ENCODE measurements at regions not wholly inside any gene's neighbourhood (a gene's known extent, or its start where the extent isn't known, plus 50 kb on each side); places are given as distances from the start of the nearest gene placed in this dataset.

GRCh38 chr5:144742361-144742760, 571.7 kb downstream of the KCTD16 start:
- Histone ChIP-seq H3K4me3 (ENCODE audit: low read length) (no peak overlapping the region), H3K36me3 (ENCODE audit: control insufficient read depth, insufficient read depth, low read length, severe bottlenecking) (no peaks in the 10 kb centered on the region), H3K9me3 (ENCODE audit: control insufficient read depth, low read length) (peaks cover 8% of the 10 kb centered on the region), H3K4me1 (ENCODE audit: control insufficient read depth, insufficient read depth, low read length) (no peaks in the 10 kb centered on the region), H3K27me3 (replicated peaks; ENCODE audit: control insufficient read depth, insufficient read depth, low read length) (no peaks in the 10 kb centered on the region), H3K9ac (ENCODE audit: low read length) (no peak overlapping the region)
- peak; percentile 54 for DNase-seq (ENCODE audit: low read depth)

GRCh38 chr5:144731786-144732185, 561.1 kb downstream of the KCTD16 start:
- Histone ChIP-seq H3K9me3 (ENCODE audit: control insufficient read depth, low read length) (peaks cover 28% of the 10 kb centered on the region), H3K9ac (ENCODE audit: low read length) (no peak overlapping the region), H3K36me3 (ENCODE audit: control insufficient read depth, insufficient read depth, low read length, severe bottlenecking) (no peaks in the 10 kb centered on the region), H3K4me1 (ENCODE audit: control insufficient read depth, insufficient read depth, low read length) (no peaks in the 10 kb centered on the region), H3K4me3 (ENCODE audit: low read length) (no peak overlapping the region), H3K27me3 (replicated peaks; ENCODE audit: control insufficient read depth, insufficient read depth, low read length) (no peaks in the 10 kb centered on the region)
- no peak for DNase-seq (ENCODE audit: low read depth)

GRCh38 chr5:144712090-144712489, 541.4 kb downstream of the KCTD16 start:
- no peaks in the 10 kb centered on the region for H3K9me3 ChIP-seq (ENCODE audit: control insufficient read depth, low read length)
- H3K9ac ChIP-seq (ENCODE audit: low read length), result no peak overlapping the region
- H3K4me3 ChIP-seq (ENCODE audit: low read length), result no peak overlapping the region
- H3K4me1 ChIP-seq (ENCODE audit: control insufficient read depth, insufficient read depth, low read length), result no peaks in the 10 kb centered on the region
- no peaks in the 10 kb centered on the region for H3K36me3 ChIP-seq (ENCODE audit: control insufficient read depth, insufficient read depth, low read length, severe bottlenecking)
- no peaks in the 10 kb centered on the region for H3K27me3 ChIP-seq (replicated peaks; ENCODE audit: control insufficient read depth, insufficient read depth, low read length)
- no peak for DNase-seq (ENCODE audit: low read depth)

- H3K36me3 ChIP-seq (ENCODE audit: control insufficient read depth, insufficient read depth, low read length, severe bottlenecking), result no peaks in the 10 kb centered on the region
- H3K27me3 ChIP-seq (replicated peaks; ENCODE audit: control insufficient read depth, insufficient read depth, low read length), result no peaks in the 10 kb centered on the region
- H3K9ac ChIP-seq (ENCODE audit: low read length), result no peak overlapping the region
- peaks cover 1% of the 10 kb centered on the region for H3K9me3 ChIP-seq (ENCODE audit: control insufficient read depth, low read length)
- H3K4me1 ChIP-seq (ENCODE audit: control insufficient read depth, insufficient read depth, low read length), result no peaks in the 10 kb centered on the region
- DNase-seq (ENCODE audit: low read depth), result no peak
- H3K4me3 ChIP-seq (ENCODE audit: low read length), result no peak overlapping the region
Measured at GRCh38 chr5:144711172-144711571, 540.5 kb downstream of the KCTD16 start.

GRCh38 chr5:144710637-144711036, 540.0 kb downstream of the KCTD16 start:
- no peak overlapping the region for H3K9ac ChIP-seq (ENCODE audit: low read length)
- no peaks in the 10 kb centered on the region for H3K4me1 ChIP-seq (ENCODE audit: control insufficient read depth, insufficient read depth, low read length)
- no peak for DNase-seq (ENCODE audit: low read depth)
- H3K27me3 ChIP-seq (replicated peaks; ENCODE audit: control insufficient read depth, insufficient read depth, low read length), result no peaks in the 10 kb centered on the region
- no peaks in the 10 kb centered on the region for H3K36me3 ChIP-seq (ENCODE audit: control insufficient read depth, insufficient read depth, low read length, severe bottlenecking)
- no peak overlapping the region for H3K4me3 ChIP-seq (ENCODE audit: low read length)
- peaks cover 3% of the 10 kb centered on the region for H3K9me3 ChIP-seq (ENCODE audit: control insufficient read depth, low read length)

GRCh38 chr5:144703776-144704175, 533.1 kb downstream of the KCTD16 start:
- H3K36me3 ChIP-seq (ENCODE audit: control insufficient read depth, insufficient read depth, low read length, severe bottlenecking), result no peaks in the 10 kb centered on the region
- H3K4me3 ChIP-seq (ENCODE audit: low read length), result no peak overlapping the region
- peaks cover under 1% of the 10 kb centered on the region for H3K4me1 ChIP-seq (ENCODE audit: control insufficient read depth, insufficient read depth, low read length)
- no peak for DNase-seq (ENCODE audit: low read depth)
- peaks cover 3% of the 10 kb centered on the region for H3K9me3 ChIP-seq (ENCODE audit: control insufficient read depth, low read length)
- H3K27me3 ChIP-seq (replicated peaks; ENCODE audit: control insufficient read depth, insufficient read depth, low read length), result no peaks in the 10 kb centered on the region
- H3K9ac ChIP-seq (ENCODE audit: low read length), result no peak overlapping the region

- no peak for DNase-seq (ENCODE audit: low read depth)
- H3K36me3 ChIP-seq (ENCODE audit: control insufficient read depth, insufficient read depth, low read length, severe bottlenecking), result no peaks in the 10 kb centered on the region
- H3K4me3 ChIP-seq (ENCODE audit: low read length), result no peak overlapping the region
- H3K27me3 ChIP-seq (replicated peaks; ENCODE audit: control insufficient read depth, insufficient read depth, low read length), result no peaks in the 10 kb centered on the region
- H3K9ac ChIP-seq (ENCODE audit: low read length), result no peak overlapping the region
- H3K4me1 ChIP-seq (ENCODE audit: control insufficient read depth, insufficient read depth, low read length), result peaks cover 12% of the 10 kb centered on the region
- no peaks in the 10 kb centered on the region for H3K9me3 ChIP-seq (ENCODE audit: control insufficient read depth, low read length)
Measured at GRCh38 chr5:144698484-144698883, 527.8 kb downstream of the KCTD16 start.

- H3K36me3 ChIP-seq (ENCODE audit: control insufficient read depth, insufficient read depth, low read length, severe bottlenecking), result no peaks in the 10 kb centered on the region
- peaks cover 12% of the 10 kb centered on the region for H3K4me1 ChIP-seq (ENCODE audit: control insufficient read depth, insufficient read depth, low read length)
- no peaks in the 10 kb centered on the region for H3K27me3 ChIP-seq (replicated peaks; ENCODE audit: control insufficient read depth, insufficient read depth, low read length)
- H3K4me3 ChIP-seq (ENCODE audit: low read length), result no peak overlapping the region
- no peaks in the 10 kb centered on the region for H3K9me3 ChIP-seq (ENCODE audit: control insufficient read depth, low read length)
- no peak overlapping the region for H3K9ac ChIP-seq (ENCODE audit: low read length)
- peak; percentile 95 for DNase-seq (ENCODE audit: low read depth)
Measured at GRCh38 chr5:144697847-144698262, 527.2 kb downstream of the KCTD16 start.

GRCh38 chr5:144691936-144692335, 521.3 kb downstream of the KCTD16 start:
- Histone ChIP-seq H3K9ac (ENCODE audit: low read length) (no peak overlapping the region), H3K4me3 (ENCODE audit: low read length) (no peak overlapping the region), H3K9me3 (ENCODE audit: control insufficient read depth, low read length) (no peaks in the 10 kb centered on the region), H3K36me3 (ENCODE audit: control insufficient read depth, insufficient read depth, low read length, severe bottlenecking) (no peaks in the 10 kb centered on the region), H3K4me1 (ENCODE audit: control insufficient read depth, insufficient read depth, low read length) (no peaks in the 10 kb centered on the region), H3K27me3 (replicated peaks; ENCODE audit: control insufficient read depth, insufficient read depth, low read length) (no peaks in the 10 kb centered on the region)
- peak; percentile 56 for DNase-seq (ENCODE audit: low read depth)

- Histone ChIP-seq H3K9ac (ENCODE audit: low read length) (no peak overlapping the region), H3K9me3 (ENCODE audit: control insufficient read depth, low read length) (peaks cover 7% of the 10 kb centered on the region), H3K4me3 (ENCODE audit: low read length) (no peak overlapping the region), H3K36me3 (ENCODE audit: control insufficient read depth, insufficient read depth, low read length, severe bottlenecking) (no peaks in the 10 kb centered on the region), H3K4me1 (ENCODE audit: control insufficient read depth, insufficient read depth, low read length) (no peaks in the 10 kb centered on the region), H3K27me3 (replicated peaks; ENCODE audit: control insufficient read depth, insufficient read depth, low read length) (no peaks in the 10 kb centered on the region)
- no peak for DNase-seq (ENCODE audit: low read depth)
Measured at GRCh38 chr5:144684899-144685298, 514.2 kb downstream of the KCTD16 start.

- Histone ChIP-seq H3K27me3 (replicated peaks; ENCODE audit: control insufficient read depth, insufficient read depth, low read length) (no peaks in the 10 kb centered on the region), H3K4me1 (ENCODE audit: control insufficient read depth, insufficient read depth, low read length) (no peaks in the 10 kb centered on the region), H3K4me3 (ENCODE audit: low read length) (no peak overlapping the region), H3K9me3 (ENCODE audit: control insufficient read depth, low read length) (peaks cover 7% of the 10 kb centered on the region), H3K36me3 (ENCODE audit: control insufficient read depth, insufficient read depth, low read length, severe bottlenecking) (no peaks in the 10 kb centered on the region), H3K9ac (ENCODE audit: low read length) (no peak overlapping the region)
- peak; percentile 2 for DNase-seq (ENCODE audit: low read depth)
Measured at GRCh38 chr5:144680711-144681110, 510.0 kb downstream of the KCTD16 start.

- no peaks in the 10 kb centered on the region for H3K9me3 ChIP-seq (ENCODE audit: control insufficient read depth, low read length)
- DNase-seq (ENCODE audit: low read depth), result no peak
- H3K4me1 ChIP-seq (ENCODE audit: control insufficient read depth, insufficient read depth, low read length), result no peaks in the 10 kb centered on the region
- H3K27me3 ChIP-seq (replicated peaks; ENCODE audit: control insufficient read depth, insufficient read depth, low read length), result no peaks in the 10 kb centered on the region
- H3K9ac ChIP-seq (ENCODE audit: low read length), result no peak overlapping the region
- no peak overlapping the region for H3K4me3 ChIP-seq (ENCODE audit: low read length)
- H3K36me3 ChIP-seq (ENCODE audit: control insufficient read depth, insufficient read depth, low read length, severe bottlenecking), result no peaks in the 10 kb centered on the region
Measured at GRCh38 chr5:144671066-144671465, 500.4 kb downstream of the KCTD16 start.
